ENCODE measurements at regions not wholly inside any gene's neighbourhood (a gene's known extent, or its start where the extent isn't known, plus 50 kb on each side); places are given as distances from the start of the nearest gene placed in this dataset.

- TF ChIP-seq REST (IDR thresholded peaks at IDR 0.05; ENCODE audit: insufficient read depth in 1 of 2, low read depth in 2 of 2, low read length in 2 of 2) (no peak), TAF1 (IDR thresholded peaks at IDR 0.05; ENCODE audit: borderline replicate concordance, insufficient read depth, low read length) (no peak)
Measured at GRCh38 chr6:15194453-15194852, 51.4 kb upstream of the JARID2 start.
